ENCODE measurements at regions not wholly inside any gene's neighbourhood (a gene's known extent, or its start where the extent isn't known, plus 50 kb on each side); places are given as distances from the start of the nearest gene placed in this dataset.

DNA sequence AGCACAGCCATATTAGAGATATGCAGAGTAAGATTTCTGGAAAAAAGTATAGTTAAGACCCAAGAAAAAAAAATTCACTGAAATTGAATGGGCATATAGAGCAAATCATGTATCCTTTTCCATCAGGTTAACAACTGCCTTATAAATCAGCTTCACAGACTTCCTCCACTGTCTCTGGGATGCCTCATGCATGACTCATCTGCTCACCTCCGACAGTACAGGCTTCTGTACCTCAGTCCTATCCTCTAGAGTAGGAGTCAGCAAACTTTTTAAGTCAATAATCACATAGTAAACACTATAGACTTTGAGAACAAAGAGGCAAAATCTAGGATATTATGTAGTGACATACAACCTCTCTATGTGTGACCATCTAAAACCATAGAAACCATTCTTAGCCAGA, 211.6 kb upstream of the SP8 start:
- TF ChIP-seq POLR2A (IDR thresholded peaks at IDR 0.05) (no peak), POLR2AphosphoS5 (IDR thresholded peaks at IDR 0.05) (no peak)
- TF ChIP-seq, protein P1, sequence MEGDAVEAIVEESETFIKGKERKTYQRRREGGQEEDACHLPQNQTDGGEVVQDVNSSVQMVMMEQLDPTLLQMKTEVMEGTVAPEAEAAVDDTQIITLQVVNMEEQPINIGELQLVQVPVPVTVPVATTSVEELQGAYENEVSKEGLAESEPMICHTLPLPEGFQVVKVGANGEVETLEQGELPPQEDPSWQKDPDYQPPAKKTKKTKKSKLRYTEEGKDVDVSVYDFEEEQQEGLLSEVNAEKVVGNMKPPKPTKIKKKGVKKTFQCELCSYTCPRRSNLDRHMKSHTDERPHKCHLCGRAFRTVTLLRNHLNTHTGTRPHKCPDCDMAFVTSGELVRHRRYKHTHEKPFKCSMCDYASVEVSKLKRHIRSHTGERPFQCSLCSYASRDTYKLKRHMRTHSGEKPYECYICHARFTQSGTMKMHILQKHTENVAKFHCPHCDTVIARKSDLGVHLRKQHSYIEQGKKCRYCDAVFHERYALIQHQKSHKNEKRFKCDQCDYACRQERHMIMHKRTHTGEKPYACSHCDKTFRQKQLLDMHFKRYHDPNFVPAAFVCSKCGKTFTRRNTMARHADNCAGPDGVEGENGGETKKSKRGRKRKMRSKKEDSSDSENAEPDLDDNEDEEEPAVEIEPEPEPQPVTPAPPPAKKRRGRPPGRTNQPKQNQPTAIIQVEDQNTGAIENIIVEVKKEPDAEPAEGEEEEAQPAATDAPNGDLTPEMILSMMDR (IDR thresholded peaks at IDR 0.05): no peak

All from suprapubic skin (tissue), 4 donors.